NCI-H146 treated with DMSO at 0.1 percent for 48 hours (cell line): ENCODE measurements at regions not wholly inside any gene's neighbourhood (a gene's known extent, or its start where the extent isn't known, plus 50 kb on each side); places are given as distances from the start of the nearest gene placed in this dataset.

Experiments
- DNase-seq: peaks from one replicate; lab custom pipeline; 2025; ENCODE audit not compliant: unreplicated experiment; lab: John Stamatoyannopoulos, UW

GRCh38 chrX:121987835-121988234 lies 940.4 kb downstream of the GLUD2 start:
- no peak for DNase-seq

DNA sequence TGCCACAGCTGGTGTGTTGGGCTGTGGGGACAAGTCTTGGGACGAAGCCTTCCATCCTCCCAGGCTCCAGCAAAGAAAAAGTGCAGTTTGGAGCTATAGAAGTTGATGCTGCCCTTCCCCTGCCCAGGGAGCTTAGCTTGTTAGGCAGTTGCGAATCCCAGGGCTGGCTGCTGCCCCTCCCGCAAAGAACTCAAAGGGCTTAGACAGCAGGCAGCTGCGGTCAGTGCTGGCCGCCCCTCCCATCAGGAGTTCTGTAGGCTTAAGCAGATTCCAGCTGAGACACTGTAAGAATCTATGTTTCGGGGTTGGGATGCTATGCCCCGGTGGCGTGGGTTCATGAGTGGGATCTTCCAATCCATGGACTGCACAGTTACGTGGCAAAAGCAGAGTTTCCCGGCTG lies 956.7 kb downstream of the GLUD2 start:
- DNase-seq, result no peak

GRCh38 chrX:122026665-122027064 lies 979.3 kb downstream of the GLUD2 start:
- DNase-seq, result no peak

- DNase-seq, result no peak
These were observed 998.8 kb downstream of the GLUD2 start for GRCh38 chrX:122046226-122046625.

DNA sequence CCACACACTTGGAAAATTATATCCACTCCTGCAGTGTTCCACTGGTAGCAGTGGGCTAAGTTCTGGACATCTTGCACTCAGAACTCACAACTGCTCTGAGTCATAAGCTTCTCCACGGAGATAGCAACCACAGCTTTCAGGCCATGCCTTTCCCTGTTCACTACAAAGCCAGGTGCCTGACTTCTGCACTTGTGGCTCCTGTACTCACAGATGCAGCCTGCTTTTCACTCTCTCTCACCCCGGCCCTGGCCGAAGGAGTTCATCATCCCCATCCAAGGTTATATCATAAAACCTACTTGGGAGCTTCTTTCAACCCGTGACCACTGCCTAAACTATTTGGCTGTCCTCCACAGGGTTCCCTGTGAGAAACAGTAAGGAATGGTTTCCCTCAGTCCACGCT lies 999.4 kb downstream of the GLUD2 start:
- no peak for DNase-seq

GRCh38 chrX:122047261-122047660 lies 999.9 kb downstream of the GLUD2 start:
- DNase-seq, result no peak

GRCh38 chrX:122055460-122055859 lies 1008.0 kb downstream of the GLUD2 start:
- DNase-seq, result no peak

- no peak for DNase-seq
These were observed 1008.7 kb downstream of the GLUD2 start for GRCh38 chrX:122055979-122056715.

GRCh38 chrX:122076241-122076640 lies 1028.8 kb downstream of the GLUD2 start:
- DNase-seq, result no peak

GRCh38 chrX:122078079-122078478 lies 1030.7 kb downstream of the GLUD2 start:
- DNase-seq, result no peak

DNA sequence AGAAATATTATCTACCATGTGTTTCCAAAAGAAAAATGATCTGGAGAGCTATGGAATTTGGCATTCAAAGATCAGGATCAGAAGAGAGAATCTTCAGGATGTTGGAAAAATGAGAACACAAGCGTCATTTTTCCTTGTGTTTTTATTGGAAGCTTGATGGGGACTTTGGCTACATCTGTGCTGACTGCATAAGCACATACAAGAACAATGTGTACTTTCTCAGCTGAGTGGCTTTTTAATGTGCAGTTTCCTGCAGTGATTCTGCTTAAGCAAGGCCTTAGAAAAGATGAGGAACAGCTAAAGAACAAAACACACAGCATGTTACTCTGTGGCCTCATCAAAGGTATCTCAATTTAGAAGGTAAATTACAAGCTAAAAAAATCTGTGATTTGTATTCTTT lies 1039.9 kb downstream of the GLUD2 start:
- no peak for DNase-seq

GRCh38 chrX:122091571-122091970 lies 1044.2 kb downstream of the GLUD2 start:
- no peak for DNase-seq

DNA sequence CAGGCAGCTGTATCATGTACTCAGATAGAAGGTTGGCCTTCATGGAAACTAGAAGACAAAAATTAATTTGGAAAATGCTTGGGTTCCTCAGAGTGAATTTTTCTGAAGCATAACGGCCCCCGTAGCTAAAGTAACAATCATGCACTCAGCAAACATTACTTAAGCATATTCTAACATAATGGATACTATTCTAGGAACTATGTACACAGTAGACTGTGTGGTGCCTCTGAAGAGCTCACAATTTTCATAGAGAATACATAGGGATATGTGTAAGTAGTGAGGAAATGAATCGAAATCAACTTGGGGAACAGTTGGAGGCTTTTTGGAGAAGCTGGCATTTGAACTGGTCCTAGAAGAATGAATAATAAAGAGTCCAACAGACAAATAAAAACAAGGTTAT lies 1045.0 kb downstream of the GLUD2 start:
- no peak for DNase-seq

GRCh38 chrX:122092978-122093377 lies 1045.6 kb downstream of the GLUD2 start:
- no peak for DNase-seq

DNA sequence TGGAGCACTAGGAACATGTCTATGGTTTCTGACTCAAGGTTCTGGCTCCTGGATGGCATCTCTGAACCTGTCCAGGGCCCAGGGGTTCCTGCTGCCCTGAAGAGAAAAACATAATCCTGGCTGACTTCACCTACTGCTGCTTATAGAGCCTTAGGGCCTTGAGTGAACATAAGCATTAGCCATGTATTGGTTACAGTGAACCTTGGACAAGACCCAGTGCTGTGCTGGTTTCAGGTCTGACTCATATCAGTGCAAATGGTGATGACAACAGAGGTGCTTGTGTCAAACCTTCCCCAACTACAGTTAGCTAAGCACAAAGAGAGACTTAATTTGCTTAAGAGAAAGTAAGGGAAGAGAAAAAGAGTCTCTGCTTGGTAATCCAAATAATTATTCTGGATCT lies 1047.2 kb downstream of the GLUD2 start:
- DNase-seq, result no peak

DNA sequence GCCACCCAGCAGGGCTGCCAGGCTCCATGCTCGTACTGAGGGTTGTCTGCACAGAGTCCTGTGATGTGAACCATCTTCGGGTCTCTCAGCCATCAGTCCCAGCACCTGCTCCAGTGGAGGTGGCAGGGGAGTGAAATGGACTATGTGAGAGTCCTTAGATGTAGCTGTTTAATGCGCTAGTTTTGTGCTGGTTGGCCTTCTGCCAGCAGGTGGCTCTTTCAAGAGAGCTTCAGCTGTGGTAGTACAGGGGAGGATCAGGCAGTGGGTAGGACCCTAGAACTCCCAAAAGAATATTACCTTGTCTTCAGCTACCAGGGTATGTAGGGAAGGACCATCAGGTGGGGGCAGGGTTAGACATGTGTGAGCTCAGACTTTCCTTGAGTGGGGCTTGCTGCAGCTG lies 1066.0 kb downstream of the GLUD2 start:
- DNase-seq, result no peak

DNA sequence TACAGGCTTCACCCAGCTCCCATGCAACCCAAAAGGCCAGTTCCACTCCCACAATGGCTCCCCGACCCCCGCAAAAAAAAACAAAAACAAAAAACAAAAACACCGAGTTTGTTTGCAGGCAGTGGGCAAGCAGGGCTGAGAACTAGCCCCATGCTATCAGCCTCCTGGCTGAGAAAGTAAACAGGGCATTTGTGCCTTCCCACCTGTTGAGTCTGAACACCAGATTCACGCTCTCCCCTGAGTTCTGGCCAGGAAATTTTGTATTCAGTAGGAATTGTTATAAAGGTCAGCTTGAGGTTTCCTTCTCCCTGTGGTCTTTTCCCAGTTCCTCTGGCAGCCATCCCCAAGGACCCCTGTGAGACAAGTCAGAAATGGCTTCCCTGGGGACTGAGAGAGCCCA lies 1066.5 kb downstream of the GLUD2 start:
- DNase-seq, result no peak

GRCh38 chrX:122115604-122116003 lies 1068.2 kb downstream of the GLUD2 start:
- DNase-seq, result no peak

DNA sequence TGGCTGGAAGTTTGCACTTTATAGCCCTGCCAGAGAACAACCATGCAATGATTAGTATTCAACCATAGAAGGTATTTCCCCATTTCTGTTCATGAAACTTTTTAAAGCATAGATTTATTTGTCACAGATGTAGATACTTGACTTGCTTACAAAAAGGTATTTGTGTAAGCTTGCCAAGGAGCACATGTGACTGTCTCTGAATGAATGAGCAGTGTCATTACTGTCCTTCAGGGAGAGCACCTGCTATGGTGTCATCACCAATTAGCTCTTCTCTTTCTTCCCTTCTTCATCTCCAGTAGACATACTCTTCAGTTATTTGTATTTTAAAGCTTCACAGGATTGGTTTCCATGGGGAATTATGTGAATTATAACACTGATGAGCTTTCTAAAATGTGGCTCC lies 1064.7 kb upstream of the GRIA3 start:
- DNase-seq, result no peak

- no peak for DNase-seq
These were observed 1061.8 kb upstream of the GRIA3 start for GRCh38 chrX:122122274-122122673.

- no peak for DNase-seq
These were observed 1050.6 kb upstream of the GRIA3 start for GRCh38 chrX:122133478-122133877.

DNA sequence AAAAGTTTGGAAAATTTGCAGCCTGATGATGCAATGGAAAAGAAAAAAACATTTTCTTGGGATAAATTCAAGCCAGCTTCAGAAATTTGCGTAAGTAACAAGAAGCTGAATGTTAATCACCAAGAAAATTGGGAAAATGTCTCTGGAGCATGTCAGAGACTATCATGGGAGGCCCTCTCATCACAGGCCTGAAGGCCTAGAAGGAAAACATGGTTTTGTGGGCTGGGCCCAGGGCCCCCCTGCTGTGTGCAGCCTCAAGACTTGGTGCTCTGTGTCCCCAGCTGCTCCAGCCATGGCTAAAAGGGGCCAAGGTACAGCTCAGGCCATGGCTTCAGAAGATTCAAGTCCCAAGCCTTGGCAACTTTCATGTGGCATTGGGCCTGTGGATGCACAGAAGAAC lies 1049.8 kb upstream of the GRIA3 start:
- DNase-seq, result no peak

- DNase-seq, result no peak
These were observed 1049.0 kb upstream of the GRIA3 start for GRCh38 chrX:122135070-122135469.
